ENCODE measurements at regions not wholly inside any gene's neighbourhood (a gene's known extent, or its start where the extent isn't known, plus 50 kb on each side); places are given as distances from the start of the nearest gene placed in this dataset.
"Not testable (repeated sequence)": the region's sequence is repeated elsewhere in the genome, so short reads cannot be mapped to it uniquely, and the experiment has no call there.

DNA sequence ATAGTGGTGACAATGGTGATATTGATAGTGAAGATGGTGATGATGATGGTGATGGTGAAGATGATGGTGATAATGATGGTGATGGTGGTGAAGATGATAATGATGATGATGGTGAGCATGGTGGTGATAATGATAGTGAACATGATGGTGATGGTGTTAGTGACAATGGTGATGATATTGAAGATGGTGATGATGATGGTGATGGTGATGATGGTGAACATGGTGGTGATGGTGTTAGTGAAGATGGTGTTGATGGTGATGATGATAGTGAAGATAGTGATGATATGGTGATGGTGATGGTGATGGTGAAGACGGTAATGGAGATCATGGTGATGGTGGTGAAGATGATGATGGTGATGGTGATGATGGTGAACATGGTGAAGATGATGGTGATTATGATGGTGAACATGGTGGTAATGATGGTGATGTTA lies 259.2 kb downstream of the MATN1 start:
- no peak for DNase-seq (ENCODE audit: low read depth)

DNA sequence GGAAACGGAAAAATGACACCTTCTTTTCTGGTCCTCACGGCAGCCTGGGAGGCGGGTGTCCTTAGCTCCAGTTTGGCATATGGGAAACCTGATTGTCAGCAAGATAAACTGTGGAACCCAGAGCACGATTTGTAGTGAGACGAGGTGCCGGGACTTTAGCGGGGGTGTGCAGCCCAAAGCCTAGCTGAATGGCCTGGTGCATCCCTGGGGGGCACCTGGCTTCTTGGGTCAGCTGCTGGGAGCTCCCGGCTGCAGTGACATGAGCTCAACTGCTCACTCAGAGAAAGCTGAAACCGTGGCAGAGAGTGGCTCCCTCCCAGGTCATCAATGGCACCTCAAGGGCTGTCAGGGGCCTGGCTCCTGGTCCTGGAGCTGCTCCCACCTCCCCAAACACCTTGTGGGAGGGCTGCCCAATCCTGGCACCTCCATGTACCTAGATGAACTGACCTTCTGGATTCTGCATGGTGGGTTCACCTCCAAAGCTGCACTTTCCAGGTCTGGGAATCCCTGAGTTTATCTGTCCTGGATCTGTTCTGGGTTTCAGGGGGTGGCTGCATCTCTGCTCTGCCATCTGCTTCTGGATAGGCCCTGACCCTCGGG lies 260.5 kb downstream of the MATN1 start:
- DNase-seq (ENCODE audit: low read depth): no peak

DNA sequence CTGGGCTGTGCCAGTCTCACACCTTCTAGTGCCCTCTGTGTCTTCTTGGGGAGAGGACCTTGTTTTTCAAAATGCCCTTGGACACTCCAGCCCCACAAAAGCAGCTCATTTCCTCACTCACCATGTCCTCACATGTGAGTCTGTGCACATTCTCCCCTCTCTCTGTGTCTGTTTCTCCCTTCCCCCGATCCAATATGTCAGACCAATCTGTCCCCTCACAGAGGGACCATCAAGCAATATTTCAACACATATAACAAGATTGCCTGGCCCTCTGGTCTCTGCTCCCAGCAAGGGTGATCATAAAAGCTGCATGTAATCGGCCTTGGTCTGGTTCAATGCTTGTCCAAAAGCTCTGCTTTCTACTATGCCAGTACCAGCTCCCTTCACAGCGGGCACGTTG lies 261.2 kb downstream of the MATN1 start:
- no peak for DNase-seq (ENCODE audit: low read depth)

DNA sequence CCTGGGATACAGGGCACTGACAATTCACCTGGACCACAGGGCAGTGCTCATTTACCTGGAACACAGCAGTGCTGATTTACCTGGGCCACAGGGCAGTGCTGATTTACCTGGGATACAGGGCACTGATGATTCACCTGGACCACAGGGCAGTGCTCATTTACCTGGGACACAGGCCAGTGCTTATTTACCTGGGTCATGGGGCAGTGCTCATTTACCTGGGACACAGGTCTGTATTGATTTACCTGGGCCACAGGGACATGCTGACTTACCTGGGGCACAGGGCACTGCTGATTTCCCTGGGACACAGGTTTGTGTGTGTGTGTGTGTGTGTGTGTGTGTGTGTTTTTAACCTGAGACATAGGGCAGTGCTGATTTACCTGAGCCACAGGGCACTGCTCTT lies 261.7 kb downstream of the MATN1 start:
- DNase-seq (ENCODE audit: low read depth): no peak

DNA sequence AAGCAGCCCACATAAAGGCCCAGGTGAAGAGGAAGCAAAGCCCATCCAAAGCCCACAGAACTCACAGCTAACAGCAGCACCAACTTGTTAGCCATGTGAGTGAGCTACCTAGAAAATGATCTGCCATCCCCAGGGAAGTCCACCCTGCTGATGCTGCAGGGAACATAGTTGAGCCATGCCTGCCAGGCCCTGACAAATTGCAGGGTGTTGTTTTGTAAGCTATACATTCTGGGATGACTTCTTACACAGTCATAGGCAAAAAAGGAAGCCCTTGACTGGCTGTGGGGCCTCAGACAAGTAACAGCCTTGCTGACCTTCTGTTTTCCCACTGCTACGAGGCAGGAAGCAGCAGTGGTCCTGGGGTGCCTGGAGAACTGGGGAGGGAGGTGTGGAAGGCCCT lies 262.7 kb downstream of the MATN1 start:
- no peak for DNase-seq (ENCODE audit: low read depth)

DNA sequence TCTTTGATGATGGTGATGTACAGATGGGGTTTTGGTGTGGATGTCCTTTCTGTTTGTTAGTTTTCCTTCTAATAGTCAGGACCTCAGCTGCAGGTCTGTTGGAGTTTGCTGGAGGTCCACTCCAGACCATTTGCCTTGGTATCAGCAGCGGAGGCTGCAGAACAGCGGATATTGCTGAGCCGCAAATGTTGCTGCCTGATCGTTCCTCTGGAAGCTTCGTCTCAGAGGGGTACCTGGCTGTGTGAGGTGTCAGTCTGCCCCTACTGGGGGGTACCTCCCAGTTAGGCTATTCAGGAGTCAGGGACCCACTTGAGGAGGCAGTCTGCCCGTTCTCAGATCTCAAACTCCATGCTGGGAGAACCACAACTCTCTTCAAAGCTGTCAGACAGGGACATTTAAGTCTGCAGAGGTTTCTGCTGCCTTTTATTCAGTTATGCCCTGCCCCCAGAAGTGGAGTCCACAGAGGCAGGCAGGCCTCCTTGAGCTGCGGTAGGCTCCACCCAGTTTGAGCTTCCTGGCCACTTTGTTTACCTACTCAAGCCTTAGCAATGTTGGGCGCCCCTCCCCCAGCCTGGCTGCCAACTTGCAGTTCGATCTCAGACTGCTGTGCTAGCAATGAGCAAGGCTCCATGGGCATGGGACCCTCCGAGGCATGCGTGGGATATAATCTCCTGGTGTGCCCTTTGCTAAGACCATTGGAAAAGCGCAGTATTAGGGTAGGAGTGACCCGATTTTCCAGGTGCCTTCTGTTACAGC lies 264.5 kb downstream of the MATN1 start:
- DNase-seq (ENCODE audit: low read depth): not testable (repeated sequence)

DNA sequence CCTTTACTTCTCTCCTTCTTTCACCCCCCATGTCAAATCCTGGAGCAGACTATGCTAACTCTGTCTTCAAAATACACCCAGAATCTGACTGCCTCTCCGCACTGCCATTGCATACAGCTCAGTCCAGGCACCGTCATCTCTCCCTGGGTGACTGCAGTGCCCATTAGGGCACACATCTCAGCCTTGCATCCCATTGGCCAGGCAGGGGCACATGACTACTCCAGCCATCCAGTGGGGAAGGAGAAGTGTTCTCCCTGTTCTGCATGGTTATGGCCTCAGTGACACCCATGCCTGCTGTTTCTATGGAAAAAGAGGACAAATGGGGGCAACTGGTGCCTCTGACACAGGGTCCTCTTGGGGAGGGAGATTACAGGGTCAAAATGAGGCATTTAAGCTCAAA lies 270.5 kb downstream of the MATN1 start:
- no peak for DNase-seq (ENCODE audit: low read depth)

DNA sequence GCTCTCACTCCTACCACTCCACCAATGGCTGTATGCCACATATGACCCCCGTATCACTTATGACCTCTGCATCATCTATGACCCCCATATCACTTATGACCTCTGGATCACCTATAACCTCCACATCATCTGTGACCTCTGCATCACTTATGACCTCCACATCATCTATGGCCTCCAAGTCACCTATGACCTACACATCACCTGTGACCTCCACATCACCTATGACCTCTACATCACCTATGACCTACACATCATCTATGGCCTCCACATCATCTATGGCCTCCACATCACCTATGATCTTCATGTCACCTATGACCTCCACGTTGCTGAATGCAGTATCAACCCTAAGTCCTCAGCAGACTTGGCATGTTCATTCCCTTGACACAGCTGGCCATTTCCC lies 271.2 kb downstream of the MATN1 start:
- DNase-seq (ENCODE audit: low read depth): no peak

DNA sequence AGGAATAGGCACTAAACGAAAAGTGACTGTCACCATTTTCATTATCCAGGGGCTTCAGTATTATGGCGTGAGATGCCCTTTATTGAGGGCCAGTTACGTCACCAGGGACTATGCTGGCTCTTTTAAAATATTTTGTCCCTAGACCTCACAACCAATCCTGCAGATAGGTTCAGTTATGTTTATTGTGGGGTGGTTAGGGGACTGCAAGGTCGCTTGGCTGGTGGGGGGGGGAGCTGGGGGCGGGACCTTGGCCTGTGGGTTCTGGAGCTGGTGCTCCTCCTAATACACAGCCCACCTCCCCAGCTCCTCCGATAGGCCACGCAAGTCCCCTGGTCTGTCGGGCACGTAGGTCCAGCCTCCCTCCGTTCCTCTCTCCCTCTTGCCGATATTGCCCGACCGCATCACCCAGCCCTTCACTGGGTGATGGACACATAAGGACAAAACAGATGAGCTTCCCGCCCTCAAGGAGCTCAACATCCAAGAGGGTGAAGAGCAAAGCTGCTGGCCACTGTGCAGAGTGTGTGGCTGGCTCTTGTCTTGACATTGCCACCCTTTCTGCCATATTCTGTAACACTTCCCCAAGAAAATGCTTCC lies 271.8 kb downstream of the MATN1 start:
- DNase-seq (ENCODE audit: low read depth): no peak

DNA sequence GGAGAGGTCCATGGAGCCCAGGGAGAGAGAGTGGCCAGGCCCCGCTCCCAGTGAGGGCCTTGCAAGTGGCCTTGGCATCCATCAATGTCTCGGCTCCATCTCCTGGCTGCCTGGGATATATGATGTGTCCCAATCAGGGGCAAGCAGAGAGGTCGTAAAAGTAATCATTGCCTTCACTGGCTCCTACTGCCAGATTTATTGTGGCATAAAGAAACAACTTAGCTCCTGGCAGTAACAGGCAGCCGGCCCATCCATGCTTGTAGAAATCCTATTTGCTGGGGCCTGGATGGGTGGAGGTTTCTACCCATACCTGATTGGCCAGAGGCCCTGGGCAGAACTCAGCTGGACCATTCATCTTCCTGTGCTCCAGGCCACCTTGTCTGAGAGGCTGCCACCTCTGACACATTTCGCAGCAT lies 272.6 kb downstream of the MATN1 start:
- no peak for DNase-seq (ENCODE audit: low read depth)

DNA sequence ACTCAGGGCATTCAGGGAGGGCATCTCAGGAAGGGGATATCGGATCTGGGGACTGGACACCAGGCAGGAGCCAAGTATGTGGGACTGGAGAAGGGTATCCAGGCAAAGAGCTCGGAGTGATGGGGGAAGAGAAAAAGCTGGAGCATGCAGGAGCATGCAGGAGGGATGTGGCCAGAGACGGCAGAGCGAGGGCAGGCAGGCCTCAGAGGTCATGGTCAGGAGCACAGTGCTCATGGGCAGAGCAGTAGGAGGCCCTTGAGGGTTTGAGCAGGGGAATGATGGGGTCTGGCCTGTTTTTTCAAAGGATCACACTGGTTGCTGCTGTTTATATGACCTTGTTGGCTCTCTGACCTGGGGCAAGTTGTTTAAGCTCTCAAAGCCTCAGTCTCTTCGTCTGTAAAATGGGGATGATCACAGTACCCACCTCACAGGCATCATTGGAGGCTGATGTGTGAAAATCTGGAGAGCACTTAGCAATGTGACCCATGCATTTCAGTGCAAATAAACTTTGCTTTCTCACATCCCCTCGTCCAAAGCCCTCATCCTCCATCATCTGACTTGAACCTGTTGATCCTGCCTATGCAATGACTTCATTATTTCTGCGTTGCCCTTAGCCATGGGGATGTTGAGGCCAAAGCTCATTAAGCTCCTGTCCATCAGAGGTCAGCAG lies 273.1 kb downstream of the MATN1 start:
- DNase-seq (ENCODE audit: low read depth): no peak

DNA sequence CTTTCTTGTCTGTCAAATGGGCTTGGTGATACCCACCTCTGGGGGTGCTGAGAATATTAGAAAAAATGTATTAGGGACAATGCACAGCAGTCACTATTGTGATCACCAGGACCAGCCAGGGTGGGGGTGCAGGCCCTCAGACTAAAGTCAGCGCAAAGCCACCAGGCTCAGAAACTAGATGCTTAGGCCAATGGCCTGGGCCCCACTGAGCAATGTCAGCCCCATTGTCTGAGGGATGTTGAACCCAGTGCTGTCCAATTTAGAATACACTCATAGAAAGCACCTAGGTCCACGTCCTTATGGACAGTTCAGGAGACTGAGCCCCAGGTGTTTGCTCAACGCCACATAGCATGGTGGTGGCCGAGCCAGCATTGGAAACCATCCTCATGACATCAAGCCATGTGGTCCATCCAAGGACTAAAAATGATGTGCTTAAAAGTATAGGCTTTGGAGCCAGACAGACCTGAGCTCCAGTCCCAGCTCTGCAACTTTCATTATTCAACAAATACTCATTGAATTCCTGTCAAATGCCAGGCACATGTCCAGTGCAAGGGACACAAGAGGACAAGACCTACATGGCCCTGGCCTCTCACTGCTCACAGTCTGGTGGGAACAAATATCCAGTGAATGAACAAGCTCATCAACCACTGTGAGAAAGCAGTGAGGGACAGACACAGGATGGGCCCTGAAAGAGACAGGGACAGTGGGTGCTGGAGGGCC lies 273.8 kb downstream of the MATN1 start:
- no peak for DNase-seq (ENCODE audit: low read depth)

DNA sequence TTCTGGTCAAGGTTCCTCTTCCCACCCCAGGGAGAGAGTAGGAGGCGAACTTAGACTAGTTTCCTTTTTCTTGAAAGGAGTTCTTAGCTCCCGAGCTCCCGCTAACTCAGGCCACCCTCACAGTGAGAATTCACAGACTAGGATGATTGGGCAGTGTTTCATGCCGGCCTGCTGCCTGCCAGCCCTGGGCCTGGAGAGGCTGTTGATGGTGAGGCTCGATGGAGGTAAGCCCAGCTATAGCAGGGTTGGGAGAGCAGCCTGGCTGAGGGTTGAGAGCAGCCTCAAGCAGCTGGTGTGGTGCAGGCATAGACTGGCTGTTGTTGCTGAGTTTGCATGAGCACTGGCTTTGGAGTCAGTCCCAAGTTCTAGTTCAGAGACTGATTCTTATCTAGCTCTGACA lies 274.4 kb downstream of the MATN1 start:
- DNase-seq (ENCODE audit: low read depth): no peak

DNA sequence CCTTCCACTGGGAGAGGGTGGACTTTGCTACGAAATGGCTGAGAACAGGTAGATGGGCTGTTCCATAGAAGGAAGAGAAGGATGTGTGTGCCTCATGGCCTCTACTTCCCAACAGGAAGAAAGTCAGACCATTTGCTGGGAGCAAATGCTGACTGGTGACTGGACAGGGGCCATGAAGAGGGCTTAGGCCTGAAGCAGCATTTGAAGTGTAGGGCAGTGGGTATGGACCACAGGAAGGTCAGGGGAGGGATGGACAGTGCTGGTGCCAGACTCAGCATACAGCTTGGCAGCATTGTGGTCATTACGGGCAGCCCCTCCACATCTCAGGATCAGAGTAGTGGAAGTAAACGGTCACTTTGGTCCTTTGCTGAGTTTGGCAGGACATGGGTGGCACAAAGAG lies 275.7 kb downstream of the MATN1 start:
- no peak for DNase-seq (ENCODE audit: low read depth)

DNA sequence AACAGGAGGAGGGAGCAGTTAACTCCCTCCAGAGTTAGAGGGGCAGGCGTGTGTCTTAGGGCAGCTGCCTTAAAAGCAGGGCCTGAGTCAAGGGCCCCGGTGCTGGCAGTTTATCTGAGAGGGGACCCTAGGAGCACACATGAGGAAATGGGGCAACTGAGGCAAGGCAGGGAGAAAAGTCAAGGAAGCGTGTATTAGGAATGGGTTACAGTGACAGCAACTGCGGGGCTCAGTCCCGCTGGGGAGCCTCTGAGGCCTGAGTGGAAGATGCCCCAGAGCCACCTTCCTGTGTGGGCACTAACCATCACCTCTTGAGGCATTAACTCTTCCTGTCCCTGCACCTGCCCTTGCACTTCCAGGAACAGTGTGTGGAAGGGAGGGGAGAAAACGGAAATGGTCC lies 276.3 kb downstream of the MATN1 start:
- no peak for DNase-seq (ENCODE audit: low read depth)

DNA sequence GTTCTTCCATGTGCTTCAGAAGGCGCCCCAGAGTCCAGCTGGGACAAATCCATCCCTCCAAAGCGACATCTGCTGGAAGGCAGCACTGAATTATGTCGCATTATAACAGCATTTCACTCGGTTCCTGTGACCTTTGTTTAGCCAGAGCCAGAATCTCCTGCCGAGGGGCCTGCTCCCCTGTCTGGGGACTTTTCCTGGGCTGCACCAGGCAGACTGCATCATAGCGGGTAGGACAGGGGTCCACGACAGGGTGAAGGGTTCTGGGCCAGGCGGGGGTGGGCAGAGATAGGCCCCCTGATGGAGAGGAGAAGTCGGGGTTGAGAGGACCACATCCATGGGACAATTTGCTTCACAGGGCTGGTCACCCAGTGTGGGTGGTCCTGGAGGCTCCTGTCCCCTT lies 276.9 kb downstream of the MATN1 start:
- no peak for DNase-seq (ENCODE audit: low read depth)

DNA sequence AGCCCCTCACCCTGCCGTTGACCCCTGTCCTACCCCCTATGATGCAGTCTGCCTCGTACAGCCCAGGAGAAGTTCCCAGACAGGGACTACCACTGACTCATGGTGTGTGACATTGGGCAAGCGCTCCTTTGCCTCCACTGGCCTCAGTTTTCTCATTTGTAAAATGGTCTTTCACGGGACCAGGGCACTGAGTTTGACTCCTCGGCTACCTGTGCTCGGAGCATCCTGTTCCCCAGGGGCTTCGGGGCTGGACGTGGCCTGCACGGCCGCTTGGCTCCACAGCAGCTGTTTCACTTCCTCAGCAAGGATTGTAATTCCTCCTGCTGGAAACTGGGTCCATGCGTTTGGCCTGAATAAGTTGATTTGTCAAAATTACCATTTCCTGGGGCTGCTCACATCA lies 277.3 kb downstream of the MATN1 start:
- DNase-seq (ENCODE audit: low read depth): no peak

DNA sequence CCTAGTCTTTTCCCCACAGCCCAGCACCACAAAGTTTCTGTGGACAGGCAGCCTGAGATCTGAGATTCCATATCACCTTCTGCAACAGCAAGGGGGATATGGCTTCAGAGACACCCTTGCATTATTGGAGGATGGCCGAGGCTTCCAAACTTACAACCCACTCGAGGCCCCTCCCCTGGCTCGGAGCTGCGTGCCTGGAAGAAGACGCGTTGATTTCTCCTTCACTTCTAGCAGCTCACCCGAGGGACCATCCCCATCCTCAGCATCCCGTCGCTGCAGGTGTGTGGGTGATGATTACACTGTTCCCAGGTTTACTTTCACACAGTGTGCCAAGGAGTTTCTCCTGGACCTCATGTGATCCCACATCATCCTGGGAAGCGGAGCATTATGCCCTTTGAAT lies 277.9 kb downstream of the MATN1 start:
- no peak for DNase-seq (ENCODE audit: low read depth)

DNA sequence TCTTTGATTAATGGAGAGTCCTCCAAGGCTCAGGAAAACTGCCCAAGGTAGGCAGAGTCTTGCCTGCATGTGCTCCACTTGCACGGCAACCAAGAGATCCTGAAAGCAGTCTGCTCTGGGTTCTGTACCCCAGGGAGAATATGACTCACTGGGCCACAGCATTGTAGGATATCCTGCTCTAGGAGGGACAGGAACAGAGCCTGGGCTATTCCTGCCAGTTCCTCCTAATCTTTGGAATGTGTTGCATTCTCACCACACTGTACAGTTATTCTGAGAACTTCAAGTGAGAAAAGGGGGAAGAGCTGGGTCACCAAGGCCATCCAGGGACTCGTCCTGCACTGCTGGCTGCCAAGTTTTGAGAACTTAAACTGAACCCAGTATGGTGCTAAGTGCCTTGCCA lies 278.5 kb downstream of the MATN1 start:
- DNase-seq (ENCODE audit: low read depth): no peak

DNA sequence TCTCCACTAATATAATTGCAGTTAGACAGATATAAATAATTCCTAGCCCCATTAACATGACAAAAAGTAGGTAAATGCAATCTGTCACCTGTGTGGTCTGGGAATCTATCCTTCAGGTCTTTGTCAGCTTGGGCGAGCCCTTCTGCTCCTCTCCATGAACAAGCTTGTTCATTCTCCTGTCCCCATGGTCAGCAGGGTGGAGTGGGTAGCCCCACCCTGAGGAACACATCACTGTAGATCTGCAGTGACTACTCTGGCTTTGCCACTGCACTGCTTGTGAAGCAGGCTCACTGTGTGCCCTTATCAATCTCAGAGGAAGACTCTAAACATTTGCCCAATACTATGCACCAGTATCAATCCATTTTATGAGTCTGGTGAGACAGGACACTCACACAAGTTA lies 279.0 kb downstream of the MATN1 start:
- no peak for DNase-seq (ENCODE audit: low read depth)

DNA sequence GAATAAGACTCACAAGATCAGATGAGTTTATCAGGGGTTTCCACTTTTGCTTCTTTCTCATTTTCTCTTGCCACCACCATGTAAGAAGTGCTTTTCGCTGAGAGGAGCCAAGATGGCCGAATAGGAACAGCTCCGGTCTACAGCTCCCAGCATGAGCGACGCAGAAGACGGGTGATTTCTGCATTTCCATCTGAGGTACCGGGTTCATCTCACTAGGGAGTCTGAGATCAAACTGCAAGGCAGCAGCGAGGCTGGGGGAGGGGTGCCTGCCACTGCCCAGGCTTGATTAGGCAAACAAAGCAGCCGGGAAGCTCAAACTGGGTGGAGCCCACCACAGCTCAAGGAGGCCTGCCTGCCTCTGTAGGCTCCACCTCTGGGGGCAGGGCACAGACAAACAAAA lies 285.1 kb downstream of the MATN1 start:
- DNase-seq (ENCODE audit: low read depth): not testable (repeated sequence)
